ENCODE measurements at regions not wholly inside any gene's neighbourhood (a gene's known extent, or its start where the extent isn't known, plus 50 kb on each side); places are given as distances from the start of the nearest gene placed in this dataset.

GRCh38 chr6:104109806-104110205, 749.9 kb downstream of the HACE1 start:
- H3K23ac ChIP-seq (ENCODE audit: insufficient read length): no peak overlapping the region
- H3K9me3 ChIP-seq (ENCODE audit: insufficient read depth in 2 of 2, low read depth in 1 of 2, low read length in 1 of 2): no peaks in the 10 kb centered on the region
- H3K18ac ChIP-seq (ENCODE audit: extremely low read depth, low read length): no peak overlapping the region
- H4K5ac ChIP-seq (ENCODE audit: insufficient read length, low read depth, low read length): no peak overlapping the region
- H4K20me1 ChIP-seq (replicated peaks in 1 of 2; ENCODE audit: control insufficient read depth in 1 of 2, insufficient read depth in 2 of 2, low read length in 2 of 2): no peaks in the 10 kb centered on the region
- no peak overlapping the region for H2AFZ ChIP-seq (ENCODE audit: low read length)
- H2BK5ac ChIP-seq (ENCODE audit: low read depth, low read length): no peak overlapping the region
- FAIRE-seq: no peak
- no peak overlapping the region for H4K8ac ChIP-seq (ENCODE audit: extremely low read depth, insufficient read depth, low read length)
- no peak overlapping the region for H2BK12ac ChIP-seq (ENCODE audit: low read depth, low read length)
- POLR2A ChIA-PET (ENCODE audit: partially characterized antibody): no interaction called here
- H3K4me3 ChIP-seq (ENCODE audit: extremely low read depth in 1 of 4, insufficient read depth in 2 of 4, low read depth in 3 of 4, low read length in 4 of 4): no peak overlapping the region
- WGBS, 2 experiments (ENCODE audit: extremely low coverage in 1 of 2, insufficient coverage in 1 of 2, insufficient read length in 1 of 2, insufficient replicate concordance in 2 of 2, low coverage in 1 of 2, low lambda C conversion rate in 2 of 2, missing lambda C conversion rate in 1 of 2): 93% methylated on average over 2 of the region's 2 CpGs; no CpG with 5 or more reads in 1 of the 2 experiments
- H2AK5ac ChIP-seq (ENCODE audit: low read depth, low read length): no peak overlapping the region
- H2BK20ac ChIP-seq (ENCODE audit: low read length): no peak overlapping the region
- no peak overlapping the region for H3K56ac ChIP-seq (replicated peaks; ENCODE audit: insufficient read length, low read depth, low read length)
- H2BK15ac ChIP-seq (ENCODE audit: low read length): no peak overlapping the region
- no peak for DNase-seq (ENCODE audit: low read depth in 1 of 2, low spot score in 2 of 2)
- no peak overlapping the region for H3K27ac ChIP-seq (ENCODE audit: low read depth, low read length)
- H2BK120ac ChIP-seq (replicated peaks; ENCODE audit: low read depth, low read length): no peak overlapping the region
- no peak overlapping the region for H3K4me2 ChIP-seq (ENCODE audit: insufficient read depth in 1 of 2, low read depth in 2 of 2, low read length in 2 of 2)
- no peaks in the 10 kb centered on the region for H3K79me2 ChIP-seq (ENCODE audit: control insufficient read depth in 1 of 2, insufficient read depth in 2 of 2, low read length in 2 of 2)
- H3K79me1 ChIP-seq (ENCODE audit: low read depth, low read length): no peaks in the 10 kb centered on the region
- no peaks in the 10 kb centered on the region for H3K36me3 ChIP-seq (ENCODE audit: control insufficient read depth in 2 of 4, insufficient read depth in 4 of 4, low read length in 3 of 4)
- H3K4ac ChIP-seq (replicated peaks; ENCODE audit: insufficient read length, low read depth, low read length): no peak overlapping the region
- no peak overlapping the region for H3K9ac ChIP-seq (replicated peaks in 1 of 4; ENCODE audit: extremely low read depth in 1 of 4, low read depth in 3 of 4, low read length in 3 of 4)
- CTCF ChIA-PET (ENCODE audit: partially characterized antibody): no interaction called here
- H3K4me1 ChIP-seq (replicated peaks in 1 of 4; ENCODE audit: control insufficient read depth in 3 of 4, insufficient read depth in 4 of 4, low read length in 3 of 4): no peaks in the 10 kb centered on the region
- no peaks in the 10 kb centered on the region for H3K27me3 ChIP-seq (replicated peaks in 1 of 4; ENCODE audit: control insufficient read depth in 3 of 4, extremely low read depth in 1 of 4, insufficient read depth in 3 of 4, low read length in 3 of 4)
- H4K91ac ChIP-seq (replicated peaks; ENCODE audit: insufficient read length, low read length): no peak overlapping the region
- no peak overlapping the region for H3K14ac ChIP-seq (ENCODE audit: insufficient read length)
- H3K23me2 ChIP-seq (ENCODE audit: low read depth, low read length): no peaks in the 10 kb centered on the region
- no peak for TF ChIP-seq BCL11A (IDR thresholded peaks at IDR 0.05; ENCODE audit: low read depth in 2 of 2, low read length in 2 of 2)
- no peak for TF ChIP-seq SAP30 (IDR thresholded peaks at IDR 0.05; ENCODE audit: insufficient read depth, insufficient replicate concordance, low read length)
- no peak for TF ChIP-seq HDAC2 (IDR thresholded peaks at IDR 0.05; ENCODE audit: borderline replicate concordance in 1 of 2, low read depth in 2 of 2, low read length in 2 of 2)
- no peak for TF ChIP-seq SP4 (IDR thresholded peaks at IDR 0.05; ENCODE audit: low read length)
- TF ChIP-seq POLR2AphosphoS5 (IDR thresholded peaks at IDR 0.05; ENCODE audit: low read depth, low read length): no peak
- TF ChIP-seq EGR1 (IDR thresholded peaks at IDR 0.05; ENCODE audit: borderline replicate concordance, low read depth, low read length): no peak
- no peak for TF ChIP-seq SP2 (IDR thresholded peaks at IDR 0.05; ENCODE audit: low read length)
- TF ChIP-seq RFX5 (IDR thresholded peaks at IDR 0.05; ENCODE audit: borderline replicate concordance, low read depth, low read length): no peak
- TF ChIP-seq ZNF274 (IDR thresholded peaks at IDR 0.05; ENCODE audit: borderline replicate concordance, extremely low read depth, low read length): no peak
- TF ChIP-seq CTCF (IDR thresholded peaks at IDR 0.05; ENCODE audit: control extremely low read depth in 1 of 3, insufficient read depth in 1 of 3, low read depth in 1 of 3, low read length in 3 of 3): no peak
- no peak for TF ChIP-seq PHF8 (conservative IDR thresholded peaks at IDR 0.05; ENCODE audit: low read depth, low read length)
- no peak for TF ChIP-seq SP1 (IDR thresholded peaks at IDR 0.05; ENCODE audit: low read depth, low read length)
- no peak for TF ChIP-seq CTBP2 (IDR thresholded peaks at IDR 0.05; ENCODE audit: borderline replicate concordance, insufficient read depth, insufficient read length, low read length)

All from H1 (cell line).